GM12801 (cell line): ENCODE measurements at regions not wholly inside any gene's neighbourhood (a gene's known extent, or its start where the extent isn't known, plus 50 kb on each side); places are given as distances from the start of the nearest gene placed in this dataset.

ENCODE experiments used
- TF ChIP-seq, protein P1 (sequence below): IDR thresholded peaks from one replicate; pipeline ENCODE4 v1.5.1; 2011; ENCODE audit warnings: control low read depth; ENCODE audit not compliant: insufficient read length; ENCODE audit errors: extremely low read depth

DNA sequence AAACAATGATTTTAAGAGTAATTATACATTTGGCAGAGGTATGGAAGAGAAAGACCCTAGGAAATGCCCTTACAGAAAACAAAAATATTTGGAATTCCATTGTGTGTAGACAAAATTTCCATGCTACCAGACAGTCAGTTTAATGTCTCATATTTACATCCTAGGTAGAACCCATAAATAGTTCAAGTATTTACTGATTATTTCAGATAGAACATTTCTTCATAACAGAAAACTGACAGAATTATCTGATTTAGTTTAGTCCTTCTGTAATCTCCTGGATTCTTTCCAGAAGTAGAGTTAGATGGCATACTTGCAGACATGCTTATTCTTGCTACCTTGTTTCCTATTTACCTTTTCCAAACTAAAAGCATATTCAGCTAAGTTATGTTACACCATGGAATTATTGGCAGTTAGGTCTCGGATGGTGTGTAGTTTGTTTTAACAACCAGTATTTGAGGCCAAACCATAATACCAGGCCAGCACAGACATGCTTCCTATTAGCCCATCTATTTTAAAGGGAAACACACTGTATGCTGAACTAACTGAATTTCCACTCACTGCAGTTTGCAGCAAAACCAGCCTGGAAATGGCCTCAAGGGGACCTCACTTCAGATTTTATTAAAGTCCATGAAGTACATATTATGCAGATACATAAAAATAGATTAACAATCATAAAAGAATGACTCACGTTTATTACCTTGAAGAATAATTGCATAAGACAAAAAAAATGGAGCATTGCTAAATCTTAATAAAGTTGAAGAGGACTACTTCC, 126.6 kb upstream of the LRIG3 start:
- TF ChIP-seq, protein P1, sequence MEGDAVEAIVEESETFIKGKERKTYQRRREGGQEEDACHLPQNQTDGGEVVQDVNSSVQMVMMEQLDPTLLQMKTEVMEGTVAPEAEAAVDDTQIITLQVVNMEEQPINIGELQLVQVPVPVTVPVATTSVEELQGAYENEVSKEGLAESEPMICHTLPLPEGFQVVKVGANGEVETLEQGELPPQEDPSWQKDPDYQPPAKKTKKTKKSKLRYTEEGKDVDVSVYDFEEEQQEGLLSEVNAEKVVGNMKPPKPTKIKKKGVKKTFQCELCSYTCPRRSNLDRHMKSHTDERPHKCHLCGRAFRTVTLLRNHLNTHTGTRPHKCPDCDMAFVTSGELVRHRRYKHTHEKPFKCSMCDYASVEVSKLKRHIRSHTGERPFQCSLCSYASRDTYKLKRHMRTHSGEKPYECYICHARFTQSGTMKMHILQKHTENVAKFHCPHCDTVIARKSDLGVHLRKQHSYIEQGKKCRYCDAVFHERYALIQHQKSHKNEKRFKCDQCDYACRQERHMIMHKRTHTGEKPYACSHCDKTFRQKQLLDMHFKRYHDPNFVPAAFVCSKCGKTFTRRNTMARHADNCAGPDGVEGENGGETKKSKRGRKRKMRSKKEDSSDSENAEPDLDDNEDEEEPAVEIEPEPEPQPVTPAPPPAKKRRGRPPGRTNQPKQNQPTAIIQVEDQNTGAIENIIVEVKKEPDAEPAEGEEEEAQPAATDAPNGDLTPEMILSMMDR, result no peak

DNA sequence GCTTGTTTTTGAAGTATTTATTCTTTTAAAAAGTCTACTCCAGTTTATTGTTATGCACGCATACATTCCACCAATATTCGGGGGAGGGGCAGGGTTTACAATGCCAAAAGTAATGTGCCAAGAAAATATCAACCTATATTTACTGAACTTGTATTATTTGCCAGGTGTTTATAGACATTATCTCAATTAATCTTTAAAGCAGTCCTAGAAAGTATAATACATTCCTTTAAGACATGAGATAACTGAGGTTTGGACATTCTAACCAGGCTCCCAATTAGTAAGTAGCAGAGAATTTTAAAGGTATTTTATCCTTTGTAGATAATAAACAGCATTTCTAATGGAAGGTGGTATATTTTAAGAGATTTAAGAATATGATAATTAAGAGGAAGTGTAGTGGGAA, 124.5 kb upstream of the LRIG3 start:
- TF ChIP-seq, protein P1, result no peak

DNA sequence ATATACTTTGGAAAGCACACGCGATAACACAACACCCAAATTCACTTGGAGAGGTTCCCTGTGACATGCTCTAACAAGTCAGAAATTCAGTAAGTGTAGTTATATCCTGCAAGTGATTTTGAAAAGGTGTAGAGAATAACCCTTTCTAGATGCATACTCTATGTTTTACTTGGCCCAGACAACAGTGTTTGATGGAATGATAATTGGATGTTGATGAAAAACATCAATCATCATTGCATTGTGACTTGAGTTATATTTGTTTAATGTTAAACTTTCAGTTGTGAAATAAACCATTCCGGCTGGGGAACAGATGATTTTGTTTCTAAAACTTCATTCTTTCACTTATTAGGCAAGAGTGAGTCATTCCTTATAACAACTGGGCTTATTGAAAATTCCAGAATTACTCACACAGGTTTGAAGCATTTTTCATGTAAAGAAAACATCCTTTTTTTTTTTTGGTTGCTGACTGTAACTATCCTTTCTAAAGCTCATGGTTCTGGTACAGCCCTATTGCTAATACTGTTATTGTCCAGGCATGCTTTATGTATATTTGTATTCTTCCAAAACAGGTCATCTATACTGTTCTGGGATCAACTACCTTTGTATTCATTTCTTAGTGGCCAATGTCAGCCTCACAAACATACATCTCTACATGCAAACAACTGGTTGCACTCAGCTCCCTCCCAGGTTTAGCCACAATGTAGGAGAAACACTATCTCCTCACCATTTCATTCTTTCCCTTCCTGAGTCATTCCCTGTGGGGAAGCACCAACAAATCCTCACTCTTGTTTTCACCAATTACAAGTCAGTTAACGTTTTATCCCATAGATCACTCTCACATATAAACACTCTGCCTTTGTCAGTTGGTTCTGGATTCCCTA, 121.2 kb upstream of the LRIG3 start:
- TF ChIP-seq, protein P1, result no peak

DNA sequence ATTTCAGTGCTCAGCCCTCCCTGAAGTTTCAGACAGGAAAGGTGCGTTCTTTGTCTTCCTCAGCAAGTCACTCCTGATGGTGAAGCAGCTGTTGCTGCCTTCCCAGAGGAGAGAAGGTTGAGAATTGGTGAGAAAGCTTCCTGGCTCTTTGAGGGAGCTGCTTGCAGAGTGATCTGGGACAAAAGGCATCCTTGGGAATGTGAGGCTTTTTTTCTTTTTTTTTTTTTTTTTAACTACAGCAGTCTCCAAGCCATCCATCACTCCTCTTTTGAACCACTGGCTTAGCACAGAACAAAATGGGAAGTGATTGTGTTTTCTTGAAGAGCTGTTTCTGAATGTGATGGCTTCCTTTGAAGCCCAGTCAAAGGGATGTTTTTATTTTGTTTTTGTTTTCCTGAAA, 120.4 kb upstream of the LRIG3 start:
- TF ChIP-seq, protein P1, result no peak

DNA sequence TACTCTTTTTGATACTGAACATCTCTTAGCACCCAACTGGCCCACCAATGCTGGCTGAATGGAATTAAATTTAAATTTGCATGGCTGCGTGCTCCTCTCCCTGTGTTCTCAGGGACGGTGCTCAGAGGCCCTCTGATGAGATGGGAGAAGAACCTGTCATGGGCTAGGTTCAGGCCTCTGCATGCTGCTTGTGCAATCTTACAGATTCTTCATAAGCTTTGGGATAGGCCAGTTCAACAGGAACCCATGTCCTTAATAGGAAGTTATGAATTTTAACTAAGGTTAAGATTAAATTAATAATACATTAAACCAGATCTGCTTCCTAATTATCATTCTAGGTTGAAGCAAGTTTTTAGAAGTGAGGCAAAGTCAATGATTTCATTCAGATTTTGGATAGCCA, 119.7 kb upstream of the LRIG3 start:
- TF ChIP-seq, protein P1, result no peak

DNA sequence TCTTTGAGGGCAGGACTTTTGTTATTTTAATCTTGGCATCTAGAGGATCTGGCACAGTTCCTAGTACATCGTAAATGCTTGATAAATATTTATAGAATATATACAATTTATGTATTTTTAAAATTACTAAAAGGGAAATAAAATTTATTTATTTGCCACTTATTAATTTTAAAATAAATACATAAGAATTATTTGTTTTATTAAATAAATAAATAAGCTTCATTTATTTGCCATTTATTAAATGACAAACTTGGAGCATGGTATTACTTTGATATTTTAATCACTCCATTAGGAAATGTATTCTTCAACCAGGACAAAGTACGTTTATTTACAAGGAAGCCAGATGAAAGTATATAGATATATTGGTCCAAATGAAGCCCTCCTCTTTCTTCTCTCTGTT, 118.7 kb upstream of the LRIG3 start:
- TF ChIP-seq, protein P1, result no peak

DNA sequence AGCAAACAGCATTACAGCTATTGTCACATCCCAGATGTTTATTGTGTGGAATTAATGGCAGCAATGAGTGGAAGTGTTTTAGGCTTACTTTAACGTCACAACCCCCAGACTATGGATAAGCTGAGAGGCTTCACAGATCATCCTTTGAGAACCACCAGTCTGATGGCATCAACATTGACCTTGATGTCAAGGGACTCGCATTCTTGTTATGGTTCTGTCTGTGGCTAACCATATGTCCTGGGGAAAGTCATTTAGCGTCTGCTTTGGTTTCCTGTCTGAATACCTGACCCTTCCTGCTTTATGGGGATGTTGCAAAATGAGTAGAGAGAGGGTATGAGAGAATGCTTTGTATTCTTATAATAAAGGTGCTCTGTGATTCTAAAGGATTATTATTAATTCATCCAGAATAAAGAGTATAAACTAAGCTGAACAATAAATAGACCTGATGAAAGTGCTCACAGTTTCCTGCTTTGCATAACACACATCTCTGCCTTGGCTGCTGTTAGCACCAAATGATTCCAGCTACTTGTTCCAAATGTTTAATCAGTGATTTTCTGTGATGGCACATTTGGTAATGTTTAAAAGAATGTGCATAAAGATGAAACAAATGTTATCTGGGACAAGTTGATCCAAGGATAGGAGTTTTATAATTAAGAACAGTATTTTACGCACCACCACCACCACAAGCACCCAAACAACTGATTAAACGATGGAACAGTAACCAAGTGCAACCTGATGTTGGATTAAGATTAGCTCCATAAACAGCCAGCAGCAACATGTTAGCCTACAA, 116.9 kb upstream of the LRIG3 start:
- TF ChIP-seq, protein P1, result no peak
